Epithelial cell of esophagus (primary cell): ENCODE measurements at regions not wholly inside any gene's neighbourhood (a gene's known extent, or its start where the extent isn't known, plus 50 kb on each side); places are given as distances from the start of the nearest gene placed in this dataset.

Experiments
- DNase-seq: peaks from one replicate; pipeline ENCODE4 v3.0.0; 2010; ENCODE audit warnings: low read depth
- H3K4me3 ChIP-seq: 2 replicates; pipeline ENCODE4 v1.5.1; 2011; ENCODE audit warnings: mild to moderate bottlenecking, low read length, control low read depth
- CTCF ChIP-seq: IDR thresholded peaks from 2 replicates; pipeline ENCODE4 v1.5.1; 2011; ENCODE audit warnings: low read depth, mild to moderate bottlenecking, low read length, control low read depth, inconsistent platforms; ENCODE audit not compliant: insufficient read depth; ENCODE audit errors: missing control alignments

- TF ChIP-seq CTCF = no peak
- no peak for DNase-seq
- H3K4me3 ChIP-seq = no peak overlapping the region
Measured at GRCh38 chr13:88118952-88119351, 447.8 kb downstream of the SLITRK5 start.

- H3K4me3 ChIP-seq = no peak overlapping the region
- DNase-seq = no peak
- no peak for TF ChIP-seq CTCF
Measured at GRCh38 chr13:88124142-88124541, 453.0 kb downstream of the SLITRK5 start.

GRCh38 chr13:88125055-88125454, 453.9 kb downstream of the SLITRK5 start:
- TF ChIP-seq CTCF = no peak
- no peak for DNase-seq
- H3K4me3 ChIP-seq = no peak overlapping the region

- DNase-seq = no peak
- no peak for TF ChIP-seq CTCF
- H3K4me3 ChIP-seq = no peak overlapping the region
Measured at GRCh38 chr13:88136098-88136790, 465.1 kb downstream of the SLITRK5 start.

- no peak for TF ChIP-seq CTCF
- no peak for DNase-seq
Measured at GRCh38 chr13:88142653-88143052, 471.5 kb downstream of the SLITRK5 start.

GRCh38 chr13:88144580-88144979, 473.4 kb downstream of the SLITRK5 start:
- TF ChIP-seq CTCF = no peak
- no peak overlapping the region for H3K4me3 ChIP-seq
- no peak for DNase-seq

More at GRCh38 chr13:88142653-88143052, 471.5 kb downstream of the SLITRK5 start:
- no peak overlapping the region for H3K4me3 ChIP-seq

- TF ChIP-seq CTCF = no peak
- no peak overlapping the region for H3K4me3 ChIP-seq
- no peak for DNase-seq
Measured at GRCh38 chr13:88153353-88153752, 482.2 kb downstream of the SLITRK5 start.
